ENCODE measurements at regions not wholly inside any gene's neighbourhood (a gene's known extent, or its start where the extent isn't known, plus 50 kb on each side); places are given as distances from the start of the nearest gene placed in this dataset.

- DNase-seq (ENCODE audit: low read depth in 1 of 2, low spot score in 1 of 2) (no peak), FAIRE-seq (no peak), ATAC-seq (no peak)
- TF ChIP-seq USF2 (IDR thresholded peaks at IDR 0.05) (no peak), PHF8 (IDR thresholded peaks at IDR 0.05; ENCODE audit: borderline replicate concordance, low read depth) (no peak), FOSB (CRISPR knock-in tag; IDR thresholded peaks at IDR 0.05) (no peak), ESRRA (IDR thresholded peaks at IDR 0.05; ENCODE audit: borderline replicate concordance, low read length) (no peak), EHF (CRISPR knock-in tag; IDR thresholded peaks at IDR 0.05) (no peak), FOSL2 (IDR thresholded peaks at IDR 0.05) (no peak), FOSL2 (CRISPR knock-in tag; IDR thresholded peaks at IDR 0.05) (no peak), HDAC2 (IDR thresholded peaks at IDR 0.05) (no peak), POLR2AphosphoS2 (conservative IDR thresholded peaks at IDR 0.05; ENCODE audit: low read length) (no peak), HOXB13 (CRISPR knock-in tag; IDR thresholded peaks at IDR 0.05; ENCODE audit: low read depth) (no peak), CBX2 (IDR thresholded peaks at IDR 0.05; ENCODE audit: borderline replicate concordance, low read depth) (no peak), TFCP2L1 (CRISPR knock-in tag; IDR thresholded peaks at IDR 0.05) (no peak), EHMT2 (IDR thresholded peaks at IDR 0.05; ENCODE audit: low read depth) (no peak)
- TF ChIP-seq, protein P1, sequence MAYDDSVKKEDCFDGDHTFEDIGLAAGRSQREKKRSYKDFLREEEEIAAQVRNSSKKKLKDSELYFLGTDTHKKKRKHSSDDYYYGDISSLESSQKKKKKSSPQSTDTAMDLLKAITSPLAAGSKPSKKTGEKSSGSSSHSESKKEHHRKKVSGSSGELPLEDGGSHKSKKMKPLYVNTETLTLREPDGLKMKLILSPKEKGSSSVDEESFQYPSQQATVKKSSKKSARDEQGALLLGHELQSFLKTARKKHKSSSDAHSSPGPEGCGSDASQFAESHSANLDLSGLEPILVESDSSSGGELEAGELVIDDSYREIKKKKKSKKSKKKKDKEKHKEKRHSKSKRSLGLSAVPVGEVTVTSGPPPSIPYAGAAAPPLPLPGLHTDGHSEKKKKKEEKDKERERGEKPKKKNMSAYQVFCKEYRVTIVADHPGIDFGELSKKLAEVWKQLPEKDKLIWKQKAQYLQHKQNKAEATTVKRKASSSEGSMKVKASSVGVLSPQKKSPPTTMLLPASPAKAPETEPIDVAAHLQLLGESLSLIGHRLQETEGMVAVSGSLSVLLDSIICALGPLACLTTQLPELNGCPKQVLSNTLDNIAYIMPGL (CRISPR knock-in tag; IDR thresholded peaks at IDR 0.05; ENCODE audit: borderline replicate concordance) = no peak
- Histone ChIP-seq H3K4me3 (no peak overlapping the region), H3K4me1 (no peaks in the 10 kb centered on the region), H3K9me3 (0 out of 3 replicates have a peak, but pooled peaks cover 5% of the 10 kb centered on the region), H3K4me2 (no peak overlapping the region), H3K27ac (no peak overlapping the region)
- CTCF ChIA-PET = no interaction called here
- POLR2A ChIA-PET = no interaction called here
- WGBS (ENCODE audit: missing lambda C conversion rate) = 19% methylated on average over 2 of the region's 2 CpGs
These were observed 312.2 kb downstream of the ADGRG6 start for GRCh38 chr6:142613981-142614380.

GRCh38 chr6:142617158-142617557, 315.4 kb downstream of the ADGRG6 start:
- FAIRE-seq (no peak), DNase-seq (ENCODE audit: low read depth in 1 of 2, low spot score in 1 of 2) (no peak), ATAC-seq (no peak)
- TF ChIP-seq CHD4 (IDR thresholded peaks at IDR 0.05; ENCODE audit: borderline replicate concordance) (no peak), NR3C1 (IDR thresholded peaks at IDR 0.05) (no peak), ZFP36 (IDR thresholded peaks at IDR 0.05; ENCODE audit: borderline replicate concordance, partially characterized antibody) (no peak), HOXB13 (CRISPR knock-in tag; IDR thresholded peaks at IDR 0.05; ENCODE audit: low read depth) (no peak), EHMT2 (IDR thresholded peaks at IDR 0.05; ENCODE audit: low read depth) (no peak), GATA3 (IDR thresholded peaks at IDR 0.05; ENCODE audit: borderline replicate concordance) (no peak), BCL3 (IDR thresholded peaks at IDR 0.05) (no peak), RFX5 (IDR thresholded peaks at IDR 0.05) (no peak)
- Histone ChIP-seq H3K9me3 (0 out of 3 replicates have a peak, but pooled peaks cover 3% of the 10 kb centered on the region), H3K4me2 (no peak overlapping the region), H3K4me1 (no peaks in the 10 kb centered on the region), H3K4me3 (no peak overlapping the region), H3K27ac (no peak overlapping the region)
- CTCF ChIA-PET = no interaction called here
- 73% methylated on average over 3 of the region's 3 CpGs for WGBS (ENCODE audit: missing lambda C conversion rate)
- POLR2A ChIA-PET = no interaction called here

GRCh38 chr6:142621822-142622221, 320.0 kb downstream of the ADGRG6 start:
- CTCF ChIA-PET = no interaction called here
- TF ChIP-seq HOXB13 (CRISPR knock-in tag; IDR thresholded peaks at IDR 0.05; ENCODE audit: low read depth) = no peak
- TF ChIP-seq MAFK (IDR thresholded peaks at IDR 0.05; ENCODE audit: partially characterized antibody) = no peak
- TF ChIP-seq EHMT2 (IDR thresholded peaks at IDR 0.05; ENCODE audit: low read depth) = no peak
- no peak for TF ChIP-seq JUN (IDR thresholded peaks at IDR 0.05)
- TF ChIP-seq NR3C1 (IDR thresholded peaks at IDR 0.05) = no peak
- FAIRE-seq (no peak), DNase-seq (ENCODE audit: low read depth in 1 of 2, low spot score in 1 of 2) (no peak), ATAC-seq (no peak)
- Histone ChIP-seq H3K4me2 (no peak overlapping the region), H3K9me3 (no peaks in the 10 kb centered on the region), H3K27ac (no peak overlapping the region), H3K4me3 (no peak overlapping the region), H3K4me1 (no peaks in the 10 kb centered on the region)
- 39% methylated on average over 2 of the region's 2 CpGs for WGBS (ENCODE audit: missing lambda C conversion rate)
- POLR2A ChIA-PET = no interaction called here
